ENCODE measurements at regions not wholly inside any gene's neighbourhood (a gene's known extent, or its start where the extent isn't known, plus 50 kb on each side); places are given as distances from the start of the nearest gene placed in this dataset.

- Mint-ChIP-seq H3K27ac (peak overlapping the region in 1 of 2 donors; percentile 66), H3K4me1 (no peaks in the 10 kb centered on the region)
- no peak for ATAC-seq
Measured at GRCh38 chr5:99945478-99946442, 589.4 kb upstream of the FAM174A start.

GRCh38 chr5:99940540-99940939, 594.6 kb upstream of the FAM174A start:
- Mint-ChIP-seq H3K9me3 (no peaks in the 10 kb centered on the region), H3K4me1 (no peaks in the 10 kb centered on the region), H3K4me3 (no peak overlapping the region), H3K27ac (no peak overlapping the region), H3K27me3 (no peaks in the 10 kb centered on the region)
- ATAC-seq (no peak), DNase-seq (no peak)

More at GRCh38 chr5:99945478-99946442, 589.4 kb upstream of the FAM174A start:
- Mint-ChIP-seq H3K4me3 (no peak overlapping the region), H3K9me3 (no peaks in the 10 kb centered on the region), H3K27me3 (no peaks in the 10 kb centered on the region)
- no peak for DNase-seq

GRCh38 chr5:99936911-99937310, 598.3 kb upstream of the FAM174A start:
- DNase-seq: no peak
- H3K27ac Mint-ChIP-seq: no peak overlapping the region
- no peak overlapping the region for H3K4me3 Mint-ChIP-seq
- no peaks in the 10 kb centered on the region for H3K27me3 Mint-ChIP-seq
- no peaks in the 10 kb centered on the region for H3K4me1 Mint-ChIP-seq
- no peaks in the 10 kb centered on the region for H3K9me3 Mint-ChIP-seq
- ATAC-seq: no peak

- no peaks in the 10 kb centered on the region for H3K4me1 Mint-ChIP-seq
- no peak overlapping the region for H3K27ac Mint-ChIP-seq
- H3K4me3 Mint-ChIP-seq: no peak overlapping the region
- H3K9me3 Mint-ChIP-seq: no peaks in the 10 kb centered on the region
- H3K27me3 Mint-ChIP-seq: no peaks in the 10 kb centered on the region
- ATAC-seq: peak; percentile 33
- no peak for DNase-seq
Measured at GRCh38 chr5:99929806-99930135, 605.4 kb upstream of the FAM174A start.

- Mint-ChIP-seq H3K4me1 (no peaks in the 10 kb centered on the region), H3K9me3 (no peaks in the 10 kb centered on the region), H3K27me3 (no peaks in the 10 kb centered on the region), H3K27ac (no peak overlapping the region), H3K4me3 (no peak overlapping the region)
- DNase-seq (no peak), ATAC-seq (peak; percentile 31)
Measured at GRCh38 chr5:99929067-99929805, 605.9 kb upstream of the FAM174A start.

GRCh38 chr5:99928490-99928889, 606.7 kb upstream of the FAM174A start:
- ATAC-seq: peak; percentile 15
- no peaks in the 10 kb centered on the region for H3K4me1 Mint-ChIP-seq
- H3K4me3 Mint-ChIP-seq: no peak overlapping the region
- no peak overlapping the region for H3K27ac Mint-ChIP-seq
- no peaks in the 10 kb centered on the region for H3K27me3 Mint-ChIP-seq
- no peaks in the 10 kb centered on the region for H3K9me3 Mint-ChIP-seq
- DNase-seq: no peak

GRCh38 chr5:99926463-99926862, 608.7 kb upstream of the FAM174A start:
- no peak for ATAC-seq
- H3K4me1 Mint-ChIP-seq: no peaks in the 10 kb centered on the region
- no peak overlapping the region for H3K27ac Mint-ChIP-seq
- no peaks in the 10 kb centered on the region for H3K27me3 Mint-ChIP-seq
- H3K9me3 Mint-ChIP-seq: no peaks in the 10 kb centered on the region
- H3K4me3 Mint-ChIP-seq: no peak overlapping the region
- no peak for DNase-seq

GRCh38 chr5:99922386-99922785, 612.8 kb upstream of the FAM174A start:
- DNase-seq (no peak), ATAC-seq (no peak)
- H3K4me1 Mint-ChIP-seq: no peaks in the 10 kb centered on the region
- no peaks in the 10 kb centered on the region for H3K9me3 Mint-ChIP-seq
- H3K27me3 Mint-ChIP-seq: no peaks in the 10 kb centered on the region
- no peak overlapping the region for H3K27ac Mint-ChIP-seq
- no peak overlapping the region for H3K4me3 Mint-ChIP-seq

- no peaks in the 10 kb centered on the region for H3K27me3 Mint-ChIP-seq
- no peak overlapping the region for H3K27ac Mint-ChIP-seq
- H3K4me3 Mint-ChIP-seq: no peak overlapping the region
- H3K9me3 Mint-ChIP-seq: peaks cover 9 to 16% of the 10 kb centered on the region in 2 donors
- no peak for ATAC-seq
- no peak for DNase-seq
- no peaks in the 10 kb centered on the region for H3K4me1 Mint-ChIP-seq
Measured at GRCh38 chr5:99911971-99912370, 623.2 kb upstream of the FAM174A start.

GRCh38 chr5:99906776-99907175, 628.4 kb upstream of the FAM174A start:
- H3K27ac Mint-ChIP-seq: no peak overlapping the region
- DNase-seq (no peak), ATAC-seq (no peak)
- no peaks in the 10 kb centered on the region for H3K4me1 Mint-ChIP-seq
- no peaks in the 10 kb centered on the region for H3K27me3 Mint-ChIP-seq
- H3K9me3 Mint-ChIP-seq: peaks cover 14 to 16% of the 10 kb centered on the region in 2 donors
- no peak overlapping the region for H3K4me3 Mint-ChIP-seq

- Mint-ChIP-seq H3K27ac (no peak overlapping the region), H3K9me3 (peaks cover 0 to 5% of the 10 kb centered on the region in 2 donors), H3K27me3 (no peaks in the 10 kb centered on the region), H3K4me3 (no peak overlapping the region), H3K4me1 (no peaks in the 10 kb centered on the region)
- DNase-seq (no peak), ATAC-seq (no peak)
Measured at GRCh38 chr5:99901972-99902371, 633.2 kb upstream of the FAM174A start.

GRCh38 chr5:99900302-99900852, 634.8 kb upstream of the FAM174A start:
- H3K4me1 Mint-ChIP-seq: no peaks in the 10 kb centered on the region
- H3K27ac Mint-ChIP-seq: no peak overlapping the region
- no peak overlapping the region for H3K4me3 Mint-ChIP-seq
- H3K9me3 Mint-ChIP-seq: peaks cover 0 to 5% of the 10 kb centered on the region in 2 donors
- ATAC-seq: no peak
- no peak for DNase-seq
- no peaks in the 10 kb centered on the region for H3K27me3 Mint-ChIP-seq

GRCh38 chr5:99879791-99880511, 655.2 kb upstream of the FAM174A start:
- no peaks in the 10 kb centered on the region for H3K27me3 Mint-ChIP-seq
- H3K4me3 Mint-ChIP-seq: no peak overlapping the region
- no peaks in the 10 kb centered on the region for H3K4me1 Mint-ChIP-seq
- DNase-seq (no peak), ATAC-seq (no peak)
- peak overlapping the region in 1 of 2 donors; percentile 19 for H3K27ac Mint-ChIP-seq
- H3K9me3 Mint-ChIP-seq: peaks cover 0 to 4% of the 10 kb centered on the region in 2 donors

- DNase-seq: no peak
Measured at GRCh38 chr5:99878830-99879229, 656.3 kb upstream of the FAM174A start.

GRCh38 chr5:99866740-99867139, 668.4 kb upstream of the FAM174A start:
- DNase-seq (no peak), ATAC-seq (no peak)
- Mint-ChIP-seq H3K4me1 (no peaks in the 10 kb centered on the region), H3K27ac (no peak overlapping the region), H3K27me3 (no peaks in the 10 kb centered on the region), H3K4me3 (no peak overlapping the region), H3K9me3 (peaks cover 6 to 7% of the 10 kb centered on the region in 2 donors)

More at GRCh38 chr5:99878830-99879229, 656.3 kb upstream of the FAM174A start:
- no peak overlapping the region for H3K4me3 Mint-ChIP-seq
- H3K27me3 Mint-ChIP-seq: no peaks in the 10 kb centered on the region
- peak overlapping the region in 1 of 2 donors; percentile 74 for H3K27ac Mint-ChIP-seq
- peaks cover 0 to 4% of the 10 kb centered on the region in 2 donors for H3K9me3 Mint-ChIP-seq
- no peaks in the 10 kb centered on the region for H3K4me1 Mint-ChIP-seq
- no peak for ATAC-seq

Data from stimulated activated naive CD8-positive, alpha-beta T cell treated with anti-CD3 and anti-CD28 coated beads, Interleukin-15, amount 100 ng/mL, for 72 hours (primary cell).